GM18519 (cell line): ENCODE measurements at regions not wholly inside any gene's neighbourhood (a gene's known extent, or its start where the extent isn't known, plus 50 kb on each side); places are given as distances from the start of the nearest gene placed in this dataset.

ENCODE experiments used
- ATAC-seq: cut with Tn5 transposase; IDR thresholded peaks from one replicate; pipeline ENCODE4 v1.9.1; 2021; ENCODE audit warnings: mild to moderate bottlenecking, moderate library complexity; ENCODE audit not compliant: unreplicated experiment, low FRiP score

DNA sequence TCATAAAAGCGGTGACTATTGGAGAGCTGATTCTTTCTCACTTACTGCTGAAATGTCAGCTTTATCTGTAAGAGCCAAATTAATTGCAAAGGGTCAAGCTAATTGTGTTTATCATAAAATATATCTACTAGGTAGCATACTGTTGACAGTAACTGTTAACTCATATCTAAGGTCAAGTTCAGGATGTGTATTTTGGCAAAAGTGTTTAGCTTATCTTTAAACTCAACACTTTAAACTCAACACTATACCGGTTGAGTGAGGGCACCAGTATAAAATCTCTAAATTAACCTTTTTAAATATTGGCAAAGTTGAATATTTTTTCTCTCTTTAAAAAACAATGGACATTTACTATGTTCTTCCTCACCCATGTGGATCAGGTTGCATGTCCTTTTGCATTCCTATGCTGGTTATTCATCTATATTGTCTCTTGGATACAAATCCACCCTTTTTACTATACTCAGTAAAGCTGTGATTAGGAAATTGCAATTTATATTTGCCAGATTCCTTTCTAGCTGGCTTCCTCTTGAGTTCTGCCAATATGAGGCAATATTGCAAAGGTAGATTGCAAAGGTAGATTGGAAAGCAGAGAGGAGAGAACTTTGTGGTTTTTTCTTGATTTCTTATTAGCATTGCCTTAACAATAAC, 344.6 kb upstream of the DCBLD2 start:
- no peak for ATAC-seq

GRCh38 chr3:99242271-99242670, 340.8 kb upstream of the DCBLD2 start:
- ATAC-seq = no peak

DNA sequence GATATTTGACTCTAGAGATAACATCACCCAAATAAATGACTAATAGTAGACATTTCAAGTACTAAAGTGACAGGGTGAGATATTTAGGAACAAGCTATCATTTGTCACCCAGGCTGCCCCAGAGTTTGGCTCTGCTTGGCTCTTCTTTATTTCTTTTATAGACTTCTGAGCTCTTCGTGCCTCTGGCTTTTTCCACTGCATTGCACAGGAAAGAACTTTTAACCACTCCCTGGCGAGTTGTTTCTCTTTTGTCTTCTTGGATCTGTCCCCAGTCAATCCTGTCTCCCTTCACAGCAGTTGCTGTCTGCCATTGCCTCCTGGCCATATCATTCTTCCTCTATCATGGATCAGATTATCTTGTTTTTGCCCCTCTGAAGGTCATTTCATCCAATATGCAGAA, 339.2 kb upstream of the DCBLD2 start:
- ATAC-seq = no peak

DNA sequence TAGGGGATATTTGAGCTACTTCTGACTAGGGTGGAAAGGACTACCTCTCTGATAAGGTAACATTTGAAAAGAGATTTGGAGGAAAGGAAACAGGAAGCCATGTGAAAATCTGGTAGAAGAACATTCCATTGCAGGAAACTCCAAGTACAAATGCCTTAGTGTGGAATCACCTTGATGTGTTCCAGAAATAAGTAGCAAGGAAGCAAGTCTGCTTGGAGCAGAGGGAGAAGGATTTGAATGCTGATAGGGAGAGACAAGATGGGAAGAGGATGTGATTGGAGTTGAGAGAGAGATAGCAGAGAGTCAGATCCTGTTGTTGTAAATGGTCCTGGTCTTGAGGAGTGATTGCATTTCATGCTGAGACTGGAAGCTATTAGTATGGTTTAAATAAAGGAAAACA, 335.1 kb upstream of the DCBLD2 start:
- no peak for ATAC-seq

GRCh38 chr3:99232696-99233095, 331.2 kb upstream of the DCBLD2 start:
- ATAC-seq = no peak

- no peak for ATAC-seq
Measured at GRCh38 chr3:99218468-99218867, 317.0 kb upstream of the DCBLD2 start.

GRCh38 chr3:99212969-99213368, 311.5 kb upstream of the DCBLD2 start:
- ATAC-seq = no peak

DNA sequence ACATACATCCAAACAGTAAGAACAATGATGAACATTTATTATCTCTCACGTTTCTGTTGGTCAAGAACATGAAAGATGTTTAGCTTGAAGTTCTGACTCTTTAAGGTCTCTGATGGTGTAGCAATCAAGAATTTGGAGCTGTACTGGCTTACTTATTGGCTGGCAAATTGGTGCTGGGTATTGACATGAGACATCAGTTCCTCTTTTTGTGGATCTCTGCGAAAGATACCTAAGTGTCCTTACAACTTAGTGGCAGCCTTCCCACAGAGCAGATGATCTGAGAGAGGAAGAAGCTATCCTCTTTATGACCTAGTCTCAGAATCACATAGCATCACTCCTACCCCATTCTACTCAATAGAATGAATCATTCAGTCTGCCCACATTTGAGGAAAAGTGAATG, 309.8 kb upstream of the DCBLD2 start:
- ATAC-seq = no peak

- ATAC-seq = no peak
Measured at GRCh38 chr3:99199021-99199420, 297.5 kb upstream of the DCBLD2 start.

- ATAC-seq = no peak
Measured at GRCh38 chr3:99191186-99191585, 289.7 kb upstream of the DCBLD2 start.

DNA sequence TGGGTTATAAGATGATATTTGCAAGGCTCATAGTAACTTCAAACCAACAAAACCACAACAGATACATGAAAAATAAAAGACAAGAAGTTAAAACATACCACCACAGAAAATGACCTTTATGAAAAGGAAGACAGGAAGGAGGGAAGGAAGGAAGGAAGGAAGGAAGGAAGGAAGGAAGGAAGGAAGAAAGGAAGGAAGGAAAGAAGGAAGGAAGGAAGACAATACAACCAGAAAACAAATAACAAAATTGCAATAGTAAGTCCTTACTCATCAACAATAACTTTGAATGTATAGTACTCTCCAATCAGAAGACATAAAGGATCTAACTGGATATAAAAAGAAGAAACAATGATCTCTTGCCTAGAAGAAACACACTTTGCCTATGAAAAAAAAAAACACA, 287.4 kb upstream of the DCBLD2 start:
- ATAC-seq = no peak

- no peak for ATAC-seq
Measured at GRCh38 chr3:99186016-99186415, 284.5 kb upstream of the DCBLD2 start.

- no peak for ATAC-seq
Measured at GRCh38 chr3:99176169-99176964, 274.9 kb upstream of the DCBLD2 start.

GRCh38 chr3:99175276-99175812, 273.8 kb upstream of the DCBLD2 start:
- no peak for ATAC-seq

- peak; percentile 91 for ATAC-seq
Measured at GRCh38 chr3:99172736-99173657, 271.5 kb upstream of the DCBLD2 start.

DNA sequence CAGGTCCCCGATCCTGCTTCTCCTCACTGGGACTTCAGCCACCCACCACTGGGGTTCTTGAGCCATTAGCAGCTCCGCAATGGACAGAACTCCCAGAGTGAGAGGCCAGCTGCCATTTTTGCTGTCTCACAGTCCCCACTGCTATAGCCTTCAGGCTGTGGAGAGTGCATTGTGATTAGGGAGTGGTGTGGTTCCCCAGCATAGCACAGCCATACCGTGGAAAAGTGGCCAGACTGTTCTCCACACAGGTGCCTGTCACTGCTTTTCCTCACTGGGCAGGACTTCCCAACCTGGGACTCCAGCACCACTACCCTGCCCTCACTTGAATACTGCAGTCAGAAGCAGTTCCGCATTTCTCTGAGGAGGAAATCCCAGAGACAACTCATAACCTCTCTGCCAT, 270.3 kb upstream of the DCBLD2 start:
- no peak for ATAC-seq

DNA sequence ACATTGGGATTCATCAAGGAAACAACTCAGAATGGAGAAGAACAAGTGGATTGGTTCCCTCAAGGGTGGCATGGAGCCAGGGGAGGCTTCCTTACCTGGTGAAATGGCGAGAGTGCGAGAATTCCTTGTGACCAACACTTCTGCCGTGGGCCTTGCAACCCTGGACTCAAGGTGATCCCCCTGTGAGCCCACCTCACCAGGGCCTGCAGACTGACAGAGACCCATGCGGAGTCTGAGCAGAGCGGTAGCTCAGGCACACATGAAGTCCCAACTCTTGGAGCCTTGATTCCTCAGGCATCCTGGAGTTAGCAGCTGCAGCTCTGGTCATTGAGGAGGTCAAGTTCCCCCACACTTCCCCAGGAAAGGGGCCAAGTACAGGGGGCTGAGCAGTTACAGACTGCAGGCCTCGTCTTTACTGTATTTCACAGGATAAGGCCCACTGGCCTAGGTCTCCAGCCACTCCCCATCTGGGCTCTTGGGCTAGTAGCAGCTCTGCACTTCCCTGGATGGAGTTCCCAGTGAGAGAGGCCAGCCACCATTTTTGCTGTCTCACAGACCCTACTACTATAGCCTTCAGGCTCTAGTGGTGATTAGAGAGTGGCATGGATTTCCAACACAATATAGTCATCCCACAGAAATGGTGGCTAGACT, 269.5 kb upstream of the DCBLD2 start:
- no peak for ATAC-seq

DNA sequence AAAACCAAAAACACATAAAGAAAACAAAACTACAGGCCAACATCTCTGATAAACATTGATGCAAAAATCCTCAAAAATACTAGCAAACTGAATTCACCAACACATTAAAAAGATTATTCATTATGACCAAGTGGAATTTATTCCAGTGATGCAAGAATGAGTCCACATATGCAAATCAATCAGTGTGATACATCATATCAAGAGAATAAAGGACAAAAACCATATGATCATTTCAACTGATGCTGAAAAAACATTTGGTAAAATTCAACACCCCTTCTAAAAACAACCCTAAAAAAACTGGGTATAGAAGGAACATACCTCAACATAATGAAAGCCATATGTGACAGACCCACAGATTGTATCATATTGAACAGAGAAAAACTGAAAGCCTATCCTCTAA, 265.6 kb upstream of the DCBLD2 start:
- ATAC-seq = no peak

- no peak for ATAC-seq
Measured at GRCh38 chr3:99163314-99163713, 261.8 kb upstream of the DCBLD2 start.

- no peak for ATAC-seq
Measured at GRCh38 chr3:99159220-99159762, 257.8 kb upstream of the DCBLD2 start.
